ENCODE measurements at regions not wholly inside any gene's neighbourhood (a gene's known extent, or its start where the extent isn't known, plus 50 kb on each side); places are given as distances from the start of the nearest gene placed in this dataset.

DNA sequence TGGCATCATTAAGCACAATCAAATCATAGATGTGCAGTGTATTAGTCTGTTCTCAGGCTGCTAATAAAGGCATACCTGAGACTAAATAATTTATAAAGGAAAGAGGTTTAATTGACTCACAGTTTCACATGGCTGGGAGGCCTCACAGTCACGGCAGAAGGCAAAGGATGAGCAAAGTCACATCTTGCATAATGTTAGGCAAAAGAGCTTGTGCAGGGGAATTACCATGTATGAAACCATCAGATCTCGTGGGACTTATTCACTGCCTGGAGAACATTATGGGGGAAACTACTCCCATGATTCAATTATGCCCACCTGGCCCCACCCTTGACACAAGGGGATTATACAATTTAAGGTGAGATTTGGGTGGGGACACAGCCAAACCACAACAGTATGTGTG lies 245.2 kb upstream of the DACH1 start:
- no peak for TF ChIP-seq FOXM1 (IDR thresholded peaks at IDR 0.05; ENCODE audit: borderline replicate concordance, low read depth)
- no peak for TF ChIP-seq RAD21 (IDR thresholded peaks at IDR 0.05; ENCODE audit: low read depth)
- TF ChIP-seq TCF12 (IDR thresholded peaks at IDR 0.05; ENCODE audit: low read depth), result no peak
- TF ChIP-seq EP300 (IDR thresholded peaks at IDR 0.05; ENCODE audit: borderline replicate concordance), result no peak

DNA sequence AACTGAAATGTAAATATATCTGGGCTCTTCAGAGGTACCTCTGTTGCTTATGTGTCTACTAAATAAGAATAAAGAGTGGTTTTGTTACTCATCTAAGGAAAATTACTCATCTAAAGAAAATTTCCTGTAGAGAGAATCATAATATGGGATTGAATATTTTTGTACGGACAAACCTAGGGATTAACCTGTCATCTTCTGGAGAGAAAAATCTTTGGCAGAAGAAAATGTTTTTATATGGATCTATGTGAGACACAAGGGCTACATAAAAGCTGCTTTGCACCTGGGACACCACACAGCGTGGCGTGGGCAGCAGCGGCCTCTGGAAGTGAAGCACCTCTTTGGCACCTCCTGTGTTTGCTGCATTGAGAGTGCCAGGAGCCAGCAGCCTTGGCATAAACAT lies 242.9 kb upstream of the DACH1 start:
- TF ChIP-seq, protein P1, sequence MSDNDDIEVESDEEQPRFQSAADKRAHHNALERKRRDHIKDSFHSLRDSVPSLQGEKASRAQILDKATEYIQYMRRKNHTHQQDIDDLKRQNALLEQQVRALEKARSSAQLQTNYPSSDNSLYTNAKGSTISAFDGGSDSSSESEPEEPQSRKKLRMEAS (IDR thresholded peaks at IDR 0.05), result no peak
- TF ChIP-seq CEBPB (IDR thresholded peaks at IDR 0.05), result no peak
- TF ChIP-seq TCF12 (IDR thresholded peaks at IDR 0.05; ENCODE audit: low read depth), result no peak
- TF ChIP-seq, protein P2, sequence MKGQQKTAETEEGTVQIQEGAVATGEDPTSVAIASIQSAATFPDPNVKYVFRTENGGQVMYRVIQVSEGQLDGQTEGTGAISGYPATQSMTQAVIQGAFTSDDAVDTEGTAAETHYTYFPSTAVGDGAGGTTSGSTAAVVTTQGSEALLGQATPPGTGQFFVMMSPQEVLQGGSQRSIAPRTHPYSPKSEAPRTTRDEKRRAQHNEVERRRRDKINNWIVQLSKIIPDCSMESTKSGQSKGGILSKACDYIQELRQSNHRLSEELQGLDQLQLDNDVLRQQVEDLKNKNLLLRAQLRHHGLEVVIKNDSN (IDR thresholded peaks at IDR 0.05), result no peak
- TF ChIP-seq NFIC (IDR thresholded peaks at IDR 0.05), result no peak
- TF ChIP-seq, protein P3, sequence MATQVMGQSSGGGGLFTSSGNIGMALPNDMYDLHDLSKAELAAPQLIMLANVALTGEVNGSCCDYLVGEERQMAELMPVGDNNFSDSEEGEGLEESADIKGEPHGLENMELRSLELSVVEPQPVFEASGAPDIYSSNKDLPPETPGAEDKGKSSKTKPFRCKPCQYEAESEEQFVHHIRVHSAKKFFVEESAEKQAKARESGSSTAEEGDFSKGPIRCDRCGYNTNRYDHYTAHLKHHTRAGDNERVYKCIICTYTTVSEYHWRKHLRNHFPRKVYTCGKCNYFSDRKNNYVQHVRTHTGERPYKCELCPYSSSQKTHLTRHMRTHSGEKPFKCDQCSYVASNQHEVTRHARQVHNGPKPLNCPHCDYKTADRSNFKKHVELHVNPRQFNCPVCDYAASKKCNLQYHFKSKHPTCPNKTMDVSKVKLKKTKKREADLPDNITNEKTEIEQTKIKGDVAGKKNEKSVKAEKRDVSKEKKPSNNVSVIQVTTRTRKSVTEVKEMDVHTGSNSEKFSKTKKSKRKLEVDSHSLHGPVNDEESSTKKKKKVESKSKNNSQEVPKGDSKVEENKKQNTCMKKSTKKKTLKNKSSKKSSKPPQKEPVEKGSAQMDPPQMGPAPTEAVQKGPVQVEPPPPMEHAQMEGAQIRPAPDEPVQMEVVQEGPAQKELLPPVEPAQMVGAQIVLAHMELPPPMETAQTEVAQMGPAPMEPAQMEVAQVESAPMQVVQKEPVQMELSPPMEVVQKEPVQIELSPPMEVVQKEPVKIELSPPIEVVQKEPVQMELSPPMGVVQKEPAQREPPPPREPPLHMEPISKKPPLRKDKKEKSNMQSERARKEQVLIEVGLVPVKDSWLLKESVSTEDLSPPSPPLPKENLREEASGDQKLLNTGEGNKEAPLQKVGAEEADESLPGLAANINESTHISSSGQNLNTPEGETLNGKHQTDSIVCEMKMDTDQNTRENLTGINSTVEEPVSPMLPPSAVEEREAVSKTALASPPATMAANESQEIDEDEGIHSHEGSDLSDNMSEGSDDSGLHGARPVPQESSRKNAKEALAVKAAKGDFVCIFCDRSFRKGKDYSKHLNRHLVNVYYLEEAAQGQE (IDR thresholded peaks at IDR 0.05; ENCODE audit: low read depth), result no peak
- TF ChIP-seq YY1 (IDR thresholded peaks at IDR 0.05; ENCODE audit: low read depth), result no peak

DNA sequence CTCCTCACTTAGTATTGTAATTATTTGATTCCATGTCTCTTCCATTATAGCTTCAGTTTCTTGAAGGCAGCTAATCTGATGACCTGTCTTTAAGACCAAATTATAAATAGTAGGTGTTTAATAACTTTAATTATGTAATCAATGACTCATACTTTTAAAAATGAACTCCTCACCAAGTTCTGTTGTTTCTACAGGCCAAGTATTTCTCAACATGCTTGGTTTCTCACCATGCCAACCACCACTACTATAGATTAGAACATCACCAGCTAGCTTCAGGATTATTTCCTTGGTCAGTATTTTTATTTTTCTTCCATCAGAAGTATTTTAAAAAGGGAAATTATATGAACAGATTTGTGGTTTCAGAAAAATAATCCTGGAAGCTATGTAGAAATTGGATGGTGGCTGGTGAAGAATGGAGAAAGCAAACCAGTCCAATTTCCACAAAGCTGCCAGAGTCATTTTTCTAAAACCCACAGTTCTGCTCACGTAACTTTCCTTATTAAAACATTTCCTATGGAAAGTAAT lies 237.7 kb upstream of the DACH1 start:
- no peak for TF ChIP-seq RAD21 (IDR thresholded peaks at IDR 0.05; ENCODE audit: low read depth)
- TF ChIP-seq, protein P1 (IDR thresholded peaks at IDR 0.05), result no peak
- TF ChIP-seq YY1 (IDR thresholded peaks at IDR 0.05; ENCODE audit: low read depth), result no peak
- TF ChIP-seq TAF1 (IDR thresholded peaks at IDR 0.05; ENCODE audit: low read depth), result no peak
- no peak for TF ChIP-seq FOXM1 (IDR thresholded peaks at IDR 0.05; ENCODE audit: borderline replicate concordance, low read depth)
- no peak for TF ChIP-seq TEAD4 (IDR thresholded peaks at IDR 0.05)
- TF ChIP-seq, protein P2 (IDR thresholded peaks at IDR 0.05), result no peak
- TF ChIP-seq, protein P3 (IDR thresholded peaks at IDR 0.05; ENCODE audit: low read depth), result no peak
- no peak for TF ChIP-seq TCF12 (IDR thresholded peaks at IDR 0.05; ENCODE audit: low read depth)
- TF ChIP-seq EGR1 (IDR thresholded peaks at IDR 0.05), result no peak
- TF ChIP-seq NFIC (IDR thresholded peaks at IDR 0.05), result no peak

DNA sequence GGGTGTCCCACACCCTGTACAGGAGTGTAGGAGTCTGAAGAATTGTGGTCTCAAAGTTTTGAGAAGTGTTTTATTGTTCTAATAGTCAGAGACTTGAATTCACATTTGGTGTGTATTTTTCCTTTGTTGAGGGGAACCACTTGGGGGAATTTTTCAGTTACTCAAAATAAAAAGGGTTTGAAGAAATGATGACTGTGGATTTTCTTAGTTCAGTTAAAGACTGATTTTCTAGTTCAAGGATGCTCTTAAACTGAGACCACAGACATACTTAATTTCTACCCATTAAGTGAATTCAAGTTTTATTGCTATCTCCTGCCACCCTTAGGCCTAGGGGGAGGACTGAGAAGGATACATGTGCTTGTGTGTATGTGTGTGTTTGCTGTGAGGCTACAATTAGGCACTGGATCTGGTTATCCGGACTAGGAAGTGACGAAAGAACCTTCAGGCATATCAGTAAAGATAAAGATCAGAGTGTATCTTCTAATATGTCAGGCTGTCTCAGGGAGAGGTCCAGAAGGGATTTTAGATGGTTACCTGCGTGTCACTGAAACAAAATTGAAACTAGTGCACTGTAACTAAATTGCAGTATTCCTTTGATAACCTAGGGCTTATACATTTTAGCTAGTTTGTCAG lies 234.9 kb upstream of the DACH1 start:
- no peak for TF ChIP-seq EGR1 (IDR thresholded peaks at IDR 0.05)
- no peak for TF ChIP-seq RAD21 (IDR thresholded peaks at IDR 0.05; ENCODE audit: low read depth)
- TF ChIP-seq, protein P2 (IDR thresholded peaks at IDR 0.05), result no peak
- TF ChIP-seq CREB1 (IDR thresholded peaks at IDR 0.05; ENCODE audit: low read depth), result no peak
- no peak for TF ChIP-seq TCF12 (IDR thresholded peaks at IDR 0.05; ENCODE audit: low read depth)
- TF ChIP-seq, protein P1 (IDR thresholded peaks at IDR 0.05), result no peak
- TF ChIP-seq FOXM1 (IDR thresholded peaks at IDR 0.05; ENCODE audit: borderline replicate concordance, low read depth), result no peak
- no peak for TF ChIP-seq TEAD4 (IDR thresholded peaks at IDR 0.05)
- TF ChIP-seq TAF1 (IDR thresholded peaks at IDR 0.05; ENCODE audit: low read depth), result no peak
- no peak for TF ChIP-seq EP300 (IDR thresholded peaks at IDR 0.05; ENCODE audit: borderline replicate concordance)

DNA sequence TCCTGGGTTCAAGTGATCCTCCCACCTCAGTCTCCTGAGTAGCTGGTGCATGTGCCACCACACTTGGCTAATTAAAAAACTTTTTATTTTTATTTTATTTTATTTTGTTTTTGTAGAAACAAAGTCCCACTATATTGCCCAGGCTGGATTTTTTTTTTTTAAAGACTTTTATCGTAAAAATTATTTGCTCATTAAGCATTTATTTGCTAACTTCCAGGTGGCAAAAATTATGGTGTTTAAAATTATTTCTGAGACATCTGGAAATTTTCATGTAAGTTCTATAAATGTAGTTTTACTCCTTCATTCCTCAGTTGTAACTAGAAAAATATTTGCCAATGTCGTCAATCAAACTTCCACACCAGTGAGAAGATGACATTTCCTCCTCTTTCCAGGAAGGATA lies 233.3 kb upstream of the DACH1 start:
- no peak for TF ChIP-seq NFIC (IDR thresholded peaks at IDR 0.05)

DNA sequence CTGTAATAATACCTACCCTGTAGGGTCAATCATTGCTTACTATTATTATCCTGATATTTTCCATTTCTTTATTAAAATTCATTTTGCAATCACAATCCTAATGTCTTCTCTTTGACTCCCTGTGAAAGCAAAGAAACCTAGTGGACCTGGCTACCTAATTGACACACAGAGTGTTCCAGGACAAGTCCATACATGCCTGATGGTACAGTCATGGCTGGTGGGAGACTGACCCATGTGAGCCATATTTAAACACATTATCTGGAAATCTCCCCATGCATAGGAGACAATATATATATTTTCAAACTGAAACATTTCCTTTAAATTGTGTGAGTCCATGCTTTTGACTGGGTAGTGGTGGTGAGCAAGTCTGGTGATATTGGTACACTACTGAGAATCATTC lies 230.6 kb upstream of the DACH1 start:
- TF ChIP-seq NFIC (IDR thresholded peaks at IDR 0.05) (no peak), TAF1 (IDR thresholded peaks at IDR 0.05; ENCODE audit: low read depth) (no peak), YY1 (IDR thresholded peaks at IDR 0.05; ENCODE audit: low read depth) (no peak), ZBTB7A (IDR thresholded peaks at IDR 0.05; ENCODE audit: low read depth) (no peak), EP300 (IDR thresholded peaks at IDR 0.05; ENCODE audit: borderline replicate concordance) (no peak), EGR1 (IDR thresholded peaks at IDR 0.05) (no peak), RAD21 (IDR thresholded peaks at IDR 0.05; ENCODE audit: low read depth) (no peak), FOXM1 (IDR thresholded peaks at IDR 0.05; ENCODE audit: borderline replicate concordance, low read depth) (no peak), CREB1 (IDR thresholded peaks at IDR 0.05; ENCODE audit: low read depth) (no peak), TCF12 (IDR thresholded peaks at IDR 0.05; ENCODE audit: low read depth) (no peak), TEAD4 (IDR thresholded peaks at IDR 0.05) (no peak), CEBPB (IDR thresholded peaks at IDR 0.05) (no peak)
- TF ChIP-seq, protein P2 (IDR thresholded peaks at IDR 0.05), result no peak
- TF ChIP-seq, protein P3 (IDR thresholded peaks at IDR 0.05; ENCODE audit: low read depth), result no peak
- TF ChIP-seq, protein P1 (IDR thresholded peaks at IDR 0.05), result no peak
